Testis (tissue), 2 donors: ENCODE measurements at regions not wholly inside any gene's neighbourhood (a gene's known extent, or its start where the extent isn't known, plus 50 kb on each side); places are given as distances from the start of the nearest gene placed in this dataset.

Experiments
- POLR2A ChIP-seq: fragments of 450-650 bp; IDR thresholded peaks from one replicate; pipeline ENCODE4 v1.6.1; 2017; ENCODE audit warnings: antibody characterized with exemption, mild to moderate bottlenecking, moderate library complexity
- TF ChIP-seq, protein P1 (sequence below), 3 experiments: fragments of 450-650 bp in 2 of 3; fragments of 200-600 bp in 1 of 3; sonication (generic) in 1 of 3; IDR thresholded peaks; one replicate each; pipeline ENCODE4 v1.5.1; 2016 to 2019; ENCODE audit warnings: antibody characterized with exemption in 3 of 3, mild to moderate bottlenecking in 2 of 3, moderate library complexity in 1 of 3

DNA sequence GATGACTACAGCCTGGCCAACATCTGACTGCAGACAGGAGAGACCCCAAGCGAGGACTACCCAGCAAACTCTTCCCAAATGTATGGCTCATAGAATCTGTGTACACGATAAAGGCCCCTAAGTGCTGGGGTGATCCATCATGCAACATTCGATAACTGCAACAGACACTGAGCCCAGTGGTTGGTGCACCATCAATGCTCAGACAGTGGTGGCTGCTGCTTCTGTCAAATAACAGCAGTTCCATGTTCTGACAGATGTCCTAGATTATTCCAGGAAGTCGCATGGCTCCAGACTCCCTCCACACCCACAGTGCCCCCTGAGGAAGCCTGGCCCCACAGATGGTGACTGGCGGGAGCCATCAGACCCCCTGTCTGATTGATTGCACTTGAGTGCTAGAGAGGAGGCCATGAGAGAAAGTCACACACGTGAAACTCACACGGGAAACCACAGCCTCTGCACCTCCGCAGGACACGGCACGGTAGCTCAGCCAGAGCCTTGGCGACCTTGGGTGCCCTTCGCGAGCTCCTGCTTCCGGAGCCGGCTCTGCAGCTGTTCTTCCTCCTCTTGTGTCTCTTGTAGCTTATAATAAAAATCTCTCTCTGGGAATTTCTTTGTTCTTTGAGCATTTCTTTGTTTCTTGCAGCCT, 1155.9 kb downstream of the TBC1D22A start:
- TF ChIP-seq, protein P1, sequence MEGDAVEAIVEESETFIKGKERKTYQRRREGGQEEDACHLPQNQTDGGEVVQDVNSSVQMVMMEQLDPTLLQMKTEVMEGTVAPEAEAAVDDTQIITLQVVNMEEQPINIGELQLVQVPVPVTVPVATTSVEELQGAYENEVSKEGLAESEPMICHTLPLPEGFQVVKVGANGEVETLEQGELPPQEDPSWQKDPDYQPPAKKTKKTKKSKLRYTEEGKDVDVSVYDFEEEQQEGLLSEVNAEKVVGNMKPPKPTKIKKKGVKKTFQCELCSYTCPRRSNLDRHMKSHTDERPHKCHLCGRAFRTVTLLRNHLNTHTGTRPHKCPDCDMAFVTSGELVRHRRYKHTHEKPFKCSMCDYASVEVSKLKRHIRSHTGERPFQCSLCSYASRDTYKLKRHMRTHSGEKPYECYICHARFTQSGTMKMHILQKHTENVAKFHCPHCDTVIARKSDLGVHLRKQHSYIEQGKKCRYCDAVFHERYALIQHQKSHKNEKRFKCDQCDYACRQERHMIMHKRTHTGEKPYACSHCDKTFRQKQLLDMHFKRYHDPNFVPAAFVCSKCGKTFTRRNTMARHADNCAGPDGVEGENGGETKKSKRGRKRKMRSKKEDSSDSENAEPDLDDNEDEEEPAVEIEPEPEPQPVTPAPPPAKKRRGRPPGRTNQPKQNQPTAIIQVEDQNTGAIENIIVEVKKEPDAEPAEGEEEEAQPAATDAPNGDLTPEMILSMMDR (IDR thresholded peaks at IDR 0.05): no peak
- no peak for TF ChIP-seq POLR2A
